CD4-positive, alpha-beta T cell treated with Interleukin-6 at 100 ng/mL for 8 hours (primary cell): ENCODE measurements at regions not wholly inside any gene's neighbourhood (a gene's known extent, or its start where the extent isn't known, plus 50 kb on each side); places are given as distances from the start of the nearest gene placed in this dataset.

Experiments used
- DNase-seq: peaks from one replicate; pipeline ENCODE4 v3.0.0-alpha.2; 2020; ENCODE audit warnings: mixed read lengths, low spot score

GRCh38 chr14:48874711-48875110, 711.5 kb downstream of the RPS29 start:
- DNase-seq: no peak

DNA sequence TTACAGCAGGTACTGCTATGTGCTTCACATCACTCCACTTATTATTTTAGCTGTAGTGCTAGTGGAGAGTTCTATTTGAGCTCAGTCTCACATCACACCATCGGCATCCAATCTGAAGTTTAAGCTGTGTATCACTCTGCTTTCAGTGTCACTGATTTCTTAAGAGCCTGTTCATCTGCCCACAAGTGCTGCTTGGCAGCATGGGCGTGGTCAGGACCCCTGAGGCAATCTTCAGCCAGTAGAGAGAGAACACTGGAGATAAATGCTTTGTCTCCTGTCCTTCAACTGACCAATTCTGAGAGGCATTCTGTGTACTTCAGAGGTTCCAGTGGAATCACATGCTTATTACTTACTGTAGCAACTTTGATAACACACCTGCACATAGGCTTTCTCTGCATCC, 728.8 kb downstream of the RPS29 start:
- DNase-seq: no peak

DNA sequence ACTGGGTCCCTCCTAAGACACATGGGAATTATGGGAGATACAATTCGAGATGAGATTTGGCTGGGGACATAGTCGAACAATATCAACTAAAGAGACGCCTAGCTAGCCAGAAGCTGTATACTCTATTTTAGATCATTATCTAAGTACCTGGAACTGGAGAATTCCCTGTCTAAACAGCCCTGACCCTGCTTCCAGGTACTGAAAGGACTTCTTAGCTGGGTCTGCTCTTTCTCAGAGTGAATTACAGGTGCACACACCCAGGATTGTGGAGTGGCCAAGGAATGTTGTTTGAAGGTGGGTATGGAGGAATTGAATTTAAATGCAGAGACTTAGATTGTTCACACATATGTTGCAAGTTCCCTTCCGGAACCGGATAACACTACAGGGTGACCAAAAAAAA, 733.0 kb downstream of the RPS29 start:
- DNase-seq: no peak

DNA sequence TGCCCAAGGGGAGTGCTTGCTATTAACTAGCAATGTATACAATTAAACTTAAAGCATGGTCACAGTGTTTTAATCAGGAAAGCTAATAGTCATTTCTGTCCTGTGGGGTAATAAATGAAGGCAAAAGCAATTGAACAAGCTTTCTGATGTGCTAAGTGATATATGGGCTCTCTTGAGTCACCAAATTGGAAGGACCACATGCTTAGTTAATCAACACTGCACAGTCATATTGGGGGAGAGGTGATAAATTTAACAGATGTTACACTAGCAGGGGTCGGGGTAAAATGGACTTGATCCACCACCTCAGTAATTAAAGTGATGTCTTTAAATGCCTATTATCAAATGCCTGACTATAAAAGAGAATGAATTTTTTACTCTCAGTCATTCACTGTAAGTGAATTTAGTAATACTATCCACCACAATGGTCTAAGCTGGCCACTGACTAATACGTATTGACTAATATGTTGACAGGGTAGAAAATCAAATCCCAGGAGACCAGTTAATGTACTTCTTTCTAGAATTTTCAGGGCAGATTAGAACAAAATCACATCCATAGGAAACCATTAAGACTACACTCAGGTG, 736.3 kb downstream of the RPS29 start:
- no peak for DNase-seq

DNA sequence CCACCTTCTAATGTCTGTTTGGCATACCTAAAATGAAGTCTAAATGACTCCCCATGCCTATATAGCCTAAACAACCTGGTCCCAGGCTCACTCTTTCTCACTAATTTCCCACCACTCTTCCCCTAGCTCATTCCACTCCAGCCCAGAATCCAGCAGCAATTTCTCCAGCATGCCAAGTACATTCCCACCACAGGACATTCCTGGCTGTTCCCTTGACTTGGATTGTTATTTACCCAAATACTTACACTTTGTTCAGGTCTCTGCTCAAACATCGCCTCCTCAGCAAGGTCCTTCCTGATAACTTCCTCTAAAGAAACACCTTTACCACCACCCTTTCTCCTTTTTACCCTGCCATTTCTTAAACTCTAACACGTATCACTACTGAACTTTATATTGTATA, 743.4 kb downstream of the RPS29 start:
- no peak for DNase-seq

- DNase-seq: no peak
Observed at GRCh38 chr14:48826058-48826457, 760.1 kb downstream of the RPS29 start.

GRCh38 chr14:48814562-48814961, 771.6 kb downstream of the RPS29 start:
- DNase-seq: no peak

DNA sequence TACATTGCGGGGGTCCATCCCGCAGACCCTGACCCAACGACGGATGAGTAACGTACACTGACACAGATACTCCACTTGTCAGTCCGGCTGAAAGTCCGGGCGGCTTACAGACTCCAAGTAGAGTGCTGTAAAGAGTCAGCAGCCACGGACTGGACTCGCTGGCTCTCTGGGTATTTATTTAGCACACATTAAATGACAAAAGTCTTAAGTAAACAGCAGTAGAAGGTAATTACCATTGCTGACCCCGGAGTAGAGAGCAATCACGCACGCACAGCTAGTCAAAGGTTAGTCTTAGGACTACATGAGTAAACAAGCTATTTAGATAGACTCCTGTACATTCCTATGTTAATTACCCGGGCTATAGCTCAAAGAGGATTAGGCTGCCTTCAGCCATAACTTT, 780.9 kb downstream of the RPS29 start:
- no peak for DNase-seq

- no peak for DNase-seq
Observed at GRCh38 chr14:48792376-48793024, 793.7 kb downstream of the RPS29 start.

DNA sequence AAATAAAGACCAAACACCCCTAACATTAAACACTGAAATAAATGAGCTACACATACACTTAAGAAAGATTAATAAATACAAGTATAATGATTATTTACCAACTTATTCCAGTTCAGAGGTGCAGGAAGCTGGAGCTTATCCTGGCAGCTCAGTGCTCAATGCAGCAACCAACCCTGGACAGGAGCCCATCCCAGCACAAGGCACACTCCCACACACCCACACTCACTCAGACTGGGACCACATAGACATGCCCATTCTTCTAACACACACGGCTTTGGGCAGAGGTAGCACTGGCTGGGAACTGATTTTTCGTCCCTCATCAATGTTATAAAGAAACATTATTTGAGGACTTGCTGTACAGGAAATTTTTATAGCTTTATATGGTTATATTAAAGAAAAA, 797.4 kb downstream of the RPS29 start:
- DNase-seq: no peak

DNA sequence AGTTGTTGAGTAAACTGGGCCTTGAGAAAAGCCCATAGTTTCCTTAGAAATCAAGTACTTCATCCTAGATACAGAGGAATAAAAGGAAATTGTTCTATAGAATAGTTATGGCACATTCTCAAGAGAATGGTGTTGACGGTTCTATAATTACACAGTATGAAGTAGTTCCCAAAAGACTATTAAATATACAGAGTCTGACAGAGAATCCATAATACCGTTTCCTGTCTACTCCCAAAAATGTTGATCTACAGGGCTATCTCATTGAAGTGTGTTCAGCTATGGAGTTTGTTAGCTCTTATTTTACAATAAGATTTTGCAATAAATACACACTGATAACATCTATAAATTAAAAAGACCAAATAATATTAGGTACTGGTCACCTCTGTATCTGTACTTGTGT, 799.7 kb downstream of the RPS29 start:
- DNase-seq: no peak

DNA sequence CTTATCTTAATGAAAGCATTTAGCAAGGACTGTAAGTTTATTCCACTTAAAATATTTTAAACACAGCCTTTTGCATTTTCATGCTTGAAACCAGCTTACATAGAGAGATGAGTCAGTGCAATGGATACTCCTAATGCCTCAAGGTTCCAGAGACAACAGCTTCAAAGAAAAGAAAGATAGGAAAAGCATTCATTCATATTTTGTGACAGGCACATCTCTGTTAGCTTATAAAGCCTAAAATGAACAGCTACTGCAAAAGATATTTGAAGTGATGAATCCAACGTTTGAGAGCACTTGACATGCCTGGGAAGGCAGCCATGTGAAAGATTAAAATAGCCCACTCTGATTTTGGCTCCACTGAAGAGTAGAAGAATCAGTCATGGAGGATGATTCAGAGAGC, 814.5 kb downstream of the RPS29 start:
- no peak for DNase-seq

- DNase-seq: no peak
Observed at GRCh38 chr14:48751293-48751692, 834.9 kb downstream of the RPS29 start.

DNA sequence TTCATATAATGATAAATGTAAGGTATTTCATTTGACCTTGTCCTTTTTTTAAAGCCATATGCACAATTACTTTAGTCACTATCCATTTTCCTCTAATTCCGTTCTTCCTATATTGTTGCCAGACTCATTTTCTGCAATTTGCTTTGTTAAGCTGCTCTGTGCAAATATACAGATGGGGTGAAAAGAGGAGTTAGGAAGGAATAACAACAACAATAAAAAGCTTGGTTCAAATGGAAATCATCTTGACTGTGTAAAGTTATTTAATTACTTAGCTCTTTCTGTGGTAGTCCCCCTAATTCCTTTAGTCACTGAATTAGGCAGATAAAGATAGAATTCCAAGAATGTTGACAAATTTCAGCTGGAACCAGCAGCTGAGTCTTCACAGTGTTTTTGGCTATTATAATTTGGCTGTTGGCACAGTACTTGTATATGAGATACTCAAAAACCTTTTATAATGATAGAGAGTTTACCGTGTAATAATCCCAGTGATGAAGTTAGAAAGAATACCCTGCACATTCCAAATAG, 838.0 kb downstream of the RPS29 start:
- DNase-seq: no peak

DNA sequence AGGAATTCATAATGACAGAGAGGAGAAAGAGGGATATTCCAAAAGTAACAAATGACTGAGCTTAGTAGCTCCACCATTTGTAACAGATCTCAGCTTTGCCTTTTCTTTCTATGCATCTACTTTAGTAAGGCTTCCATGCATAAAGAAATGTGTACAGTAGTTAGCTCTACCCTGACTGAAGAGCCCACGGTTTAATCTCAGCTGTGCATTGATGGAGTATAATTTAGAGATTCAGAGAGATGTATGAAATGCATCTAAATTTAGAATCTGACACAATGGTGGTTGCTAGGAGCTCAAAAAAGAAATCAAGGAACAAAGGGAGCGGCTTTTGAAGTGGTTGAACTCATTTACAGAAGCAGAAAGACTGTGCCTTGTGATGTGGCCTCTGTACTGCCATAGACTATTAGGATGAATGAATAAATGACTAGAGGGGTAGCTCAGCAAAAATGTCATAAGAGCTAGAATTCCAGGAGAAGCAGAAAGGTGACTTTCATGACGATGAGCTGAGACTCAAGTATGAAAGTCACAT, 838.6 kb downstream of the RPS29 start:
- DNase-seq: no peak

DNA sequence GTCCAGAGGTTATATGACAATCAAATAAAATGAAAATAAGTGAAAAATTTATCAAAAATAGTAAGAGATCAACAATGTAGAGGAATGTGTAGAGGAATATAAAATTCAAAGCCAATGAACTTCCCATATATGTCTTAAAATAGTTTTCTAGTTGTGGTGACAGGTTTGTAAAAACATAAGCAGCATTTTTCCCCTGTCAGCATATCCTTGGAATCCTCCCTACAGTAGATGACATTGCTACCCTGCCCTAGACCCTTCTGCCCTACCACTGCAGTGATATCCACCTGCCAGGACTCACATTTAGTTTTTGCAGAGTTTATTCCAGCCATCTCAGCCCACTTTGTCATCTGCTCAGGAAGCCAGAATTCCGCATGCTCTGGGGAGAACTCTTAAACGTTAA, 842.0 kb downstream of the RPS29 start:
- DNase-seq: no peak

DNA sequence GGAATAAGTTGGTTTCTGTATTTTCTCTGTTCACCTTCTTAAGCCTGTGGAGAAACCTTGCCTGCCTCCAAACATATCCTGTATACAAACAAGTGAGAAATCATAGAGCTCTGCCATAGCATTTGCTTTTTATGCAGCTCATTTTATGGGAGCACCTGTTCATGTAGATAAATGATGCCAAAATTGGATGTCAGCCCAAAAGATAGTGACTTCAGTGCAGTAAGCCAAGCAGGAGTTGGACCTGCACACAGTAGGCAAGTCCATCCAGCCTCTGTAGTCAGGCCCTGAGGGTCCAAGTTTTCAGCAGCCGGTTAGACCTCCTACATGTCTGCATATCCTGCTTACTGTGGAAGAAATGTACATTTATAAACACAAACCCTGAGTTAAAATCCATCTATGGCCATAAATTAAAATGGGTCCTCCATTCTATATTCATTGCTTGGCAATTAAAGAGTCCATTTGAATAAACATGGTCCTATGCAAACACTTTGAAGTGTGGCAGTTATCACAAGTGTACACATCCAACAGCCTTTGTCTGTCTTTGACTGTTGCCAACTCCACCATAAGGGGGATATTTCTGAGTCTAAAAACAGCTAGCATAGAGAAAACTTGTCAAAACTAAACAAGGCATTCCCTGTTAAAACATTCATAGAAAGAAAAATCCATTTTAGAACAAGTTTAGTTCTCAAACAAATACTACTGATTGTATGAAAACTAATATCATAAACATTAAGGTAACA, 847.8 kb downstream of the RPS29 start:
- no peak for DNase-seq

DNA sequence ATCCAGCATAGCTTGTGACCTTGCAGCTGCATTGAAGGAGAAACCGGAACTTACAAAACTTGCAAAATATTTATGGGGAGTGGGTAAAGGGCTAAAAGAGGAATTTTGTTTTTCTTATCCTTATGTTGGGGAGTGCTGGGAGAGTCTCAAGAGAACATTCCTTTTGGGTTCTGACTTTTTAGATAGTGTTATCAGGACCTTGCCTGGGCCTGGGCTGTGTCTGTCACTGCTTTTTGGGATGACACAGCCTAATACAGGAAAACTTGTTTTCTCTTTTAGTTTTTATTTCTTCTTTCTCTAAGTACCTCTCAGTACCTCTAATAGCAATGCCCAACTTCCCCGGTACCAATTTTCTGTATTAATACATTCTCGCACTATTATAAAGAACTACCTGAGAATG, 850.6 kb downstream of the RPS29 start:
- no peak for DNase-seq

- DNase-seq: no peak
Observed at GRCh38 chr14:48731260-48731659, 854.9 kb downstream of the RPS29 start.

DNA sequence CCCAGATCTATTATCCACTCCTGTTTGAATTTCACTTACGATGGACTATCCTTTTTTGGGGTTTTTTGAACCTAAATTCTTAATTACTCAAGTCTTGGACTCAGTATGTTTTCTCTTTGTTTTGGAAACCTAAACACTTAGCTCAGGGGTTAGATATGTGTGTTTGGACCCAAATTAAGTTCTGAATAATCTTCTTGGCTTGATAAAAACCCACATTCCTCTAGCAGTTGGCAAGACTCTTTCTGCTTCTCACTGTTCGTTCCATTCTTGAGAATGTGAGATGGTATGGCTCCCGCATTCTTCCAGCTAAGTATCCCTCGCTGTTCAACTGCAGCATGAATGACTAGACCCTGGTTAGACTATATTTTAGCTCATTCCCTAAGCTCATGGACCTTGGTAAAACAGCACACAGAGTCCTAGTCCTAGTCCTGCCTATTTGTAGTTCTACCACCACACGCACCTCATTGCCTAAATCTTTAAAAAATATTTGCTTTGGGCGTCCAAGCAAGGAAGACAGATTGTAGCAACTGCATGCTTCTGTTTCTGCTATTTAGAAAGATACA, 860.0 kb downstream of the RPS29 start:
- no peak for DNase-seq

- no peak for DNase-seq
Observed at GRCh38 chr14:48725051-48725734, 861.0 kb downstream of the RPS29 start.

DNA sequence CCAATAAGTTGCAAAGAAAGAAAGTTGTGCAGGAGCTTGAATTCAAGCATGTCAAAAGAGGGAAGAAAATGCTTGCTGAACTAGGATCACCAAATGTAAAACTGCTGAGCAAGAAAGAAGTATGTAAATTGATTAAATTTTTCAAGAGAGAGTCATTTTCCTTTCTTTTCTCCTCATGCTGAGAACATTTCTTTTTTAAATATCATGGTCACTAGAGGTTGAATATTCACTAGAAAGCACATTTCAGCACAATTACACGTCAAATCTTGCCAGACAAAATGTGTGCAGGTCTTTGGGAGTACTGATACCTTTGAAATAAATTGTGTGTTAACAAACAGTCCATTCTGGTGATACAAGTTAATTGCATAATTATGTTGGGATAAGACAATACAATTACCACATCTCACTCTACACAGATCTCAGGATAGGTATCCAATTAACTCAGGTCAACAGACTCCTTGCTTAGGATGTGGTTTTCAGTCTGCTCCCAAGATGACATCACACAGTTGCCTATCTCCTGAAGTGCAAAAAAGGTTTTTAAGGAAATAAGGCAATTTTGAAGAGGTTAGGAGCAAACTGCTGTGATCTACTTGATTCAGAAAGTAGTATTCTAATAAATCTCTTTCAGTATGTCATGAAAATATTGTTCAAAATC, 862.2 kb downstream of the RPS29 start:
- no peak for DNase-seq
